AG08395 (cell line): ENCODE measurements at regions not wholly inside any gene's neighbourhood (a gene's known extent, or its start where the extent isn't known, plus 50 kb on each side); places are given as distances from the start of the nearest gene placed in this dataset.
"Not testable (repeated sequence)": the region's sequence is repeated elsewhere in the genome, so short reads cannot be mapped to it uniquely, and the experiment has no call there.

ENCODE experiments used
- DNase-seq: peaks from one replicate; pipeline ENCODE4 v3.0.0; 2012; ENCODE audit warnings: mixed read lengths, low spot score

- not testable (repeated sequence) for DNase-seq
Observed at GRCh38 chr12:87330071-87330555, 699.1 kb downstream of the C12orf50 start.

- DNase-seq, result no peak
Observed at GRCh38 chr12:87329076-87329863, 699.9 kb downstream of the C12orf50 start.

GRCh38 chr12:87323369-87323768 is 705.8 kb downstream of the C12orf50 start:
- no peak for DNase-seq

- no peak for DNase-seq
Observed at GRCh38 chr12:87320724-87321123, 708.5 kb downstream of the C12orf50 start.

- no peak for DNase-seq
Observed at GRCh38 chr12:87317302-87317701, 711.9 kb downstream of the C12orf50 start.

GRCh38 chr12:87311206-87311605 is 718.0 kb downstream of the C12orf50 start:
- no peak for DNase-seq

- DNase-seq, result no peak
Observed at GRCh38 chr12:87310126-87310525, 719.1 kb downstream of the C12orf50 start.

- no peak for DNase-seq
Observed at GRCh38 chr12:87305481-87305880, 723.7 kb downstream of the C12orf50 start.

GRCh38 chr12:87304406-87304805 is 724.8 kb downstream of the C12orf50 start:
- no peak for DNase-seq

- DNase-seq, result no peak
Observed at GRCh38 chr12:87303396-87304012, 725.7 kb downstream of the C12orf50 start.

GRCh38 chr12:87302126-87302745 is 727.0 kb downstream of the C12orf50 start:
- no peak for DNase-seq

GRCh38 chr12:87290505-87290904 is 738.7 kb downstream of the C12orf50 start:
- no peak for DNase-seq

- no peak for DNase-seq
Observed at GRCh38 chr12:87283886-87284285, 745.3 kb downstream of the C12orf50 start.

GRCh38 chr12:87283111-87283510 is 746.1 kb downstream of the C12orf50 start:
- DNase-seq, result no peak

- no peak for DNase-seq
Observed at GRCh38 chr12:87280893-87281292, 748.3 kb downstream of the C12orf50 start.

- no peak for DNase-seq
Observed at GRCh38 chr12:87280356-87280755, 748.8 kb downstream of the C12orf50 start.

GRCh38 chr12:87274594-87275245 is 754.5 kb downstream of the C12orf50 start:
- DNase-seq, result no peak

- no peak for DNase-seq
Observed at GRCh38 chr12:87272851-87273250, 756.4 kb downstream of the C12orf50 start.

- DNase-seq, result no peak
Observed at GRCh38 chr12:87270919-87271318, 758.3 kb downstream of the C12orf50 start.

GRCh38 chr12:87266305-87266704 is 762.9 kb downstream of the C12orf50 start:
- DNase-seq, result no peak

- DNase-seq, result no peak
Observed at GRCh38 chr12:87259391-87259790, 769.8 kb downstream of the C12orf50 start.

- no peak for DNase-seq
Observed at GRCh38 chr12:87254381-87255030, 774.7 kb downstream of the C12orf50 start.
